K562 (cell line): ENCODE measurements at regions not wholly inside any gene's neighbourhood (a gene's known extent, or its start where the extent isn't known, plus 50 kb on each side); places are given as distances from the start of the nearest gene placed in this dataset.

ENCODE experiments used
- GATA2 ChIP-seq: sonication (generic); formaldehyde crosslinking; IDR thresholded peaks from 2 replicates; pipeline ENCODE4 v1.4.0; 2020; ENCODE audit warnings: mild to moderate bottlenecking, missing genetic modification reagents
- NRF1 ChIP-seq, 2 experiments: fragments of 450-650 bp; IDR thresholded peaks in 1 of 2; conservative IDR thresholded peaks in 1 of 2; 2 replicates each; pipeline ENCODE4 v1.6.1; 2014; ENCODE audit warnings: mild to moderate bottlenecking in 2 of 2
- POLR2AphosphoS5 ChIP-seq: IDR thresholded peaks from 2 replicates; pipeline ENCODE4 v1.6.1; 2011; ENCODE audit warnings: mild to moderate bottlenecking, low read depth, low read length, moderate library complexity; ENCODE audit not compliant: control insufficient read depth, insufficient read depth
- RBM34 ChIP-seq: fragments of 200-400 bp; formaldehyde crosslinking; IDR thresholded peaks from 2 replicates; pipeline ENCODE4 v1.6.1; 2018; ENCODE audit warnings: low read length, borderline replicate concordance; ENCODE audit not compliant: insufficient read depth
- SIRT6 ChIP-seq: IDR thresholded peaks from one replicate; pipeline ENCODE4 v1.6.1; 2012; ENCODE audit warnings: low read depth, mild to moderate bottlenecking, control low read depth, inconsistent platforms, low read length, moderate library complexity
- TGIF2 ChIP-seq: sonication (generic); formaldehyde crosslinking; IDR thresholded peaks from 2 replicates; pipeline ENCODE4 v1.8.1; 2022; ENCODE audit warnings: mild to moderate bottlenecking, missing genetic modification reagents, moderate library complexity
- ZNF644 ChIP-seq: fragments of 200-800 bp; sonication (Bioruptor generic); IDR thresholded peaks from 2 replicates; pipeline ENCODE4 v1.6.1; 2016; ENCODE audit warnings: low read depth, missing genetic modification characterization, missing compliant biosample characterization
- TF ChIP-seq, protein P1 (sequence below): fragments of 250-450 bp; sonication (Bioruptor Pico); IDR thresholded peaks from 2 replicates; pipeline ENCODE4 v1.5.0; 2021
- TF ChIP-seq, protein P2 (sequence below), 2 experiments: fragments of 450-650 bp; formaldehyde crosslinking in 1 of 2; IDR thresholded peaks; 2 replicates each; pipeline versions ENCODE4 v1.4.0 to v1.6.1; 2014 to 2020; ENCODE audit warnings: mild to moderate bottlenecking in 2 of 2, borderline replicate concordance in 1 of 2, low read depth in 1 of 2

DNA sequence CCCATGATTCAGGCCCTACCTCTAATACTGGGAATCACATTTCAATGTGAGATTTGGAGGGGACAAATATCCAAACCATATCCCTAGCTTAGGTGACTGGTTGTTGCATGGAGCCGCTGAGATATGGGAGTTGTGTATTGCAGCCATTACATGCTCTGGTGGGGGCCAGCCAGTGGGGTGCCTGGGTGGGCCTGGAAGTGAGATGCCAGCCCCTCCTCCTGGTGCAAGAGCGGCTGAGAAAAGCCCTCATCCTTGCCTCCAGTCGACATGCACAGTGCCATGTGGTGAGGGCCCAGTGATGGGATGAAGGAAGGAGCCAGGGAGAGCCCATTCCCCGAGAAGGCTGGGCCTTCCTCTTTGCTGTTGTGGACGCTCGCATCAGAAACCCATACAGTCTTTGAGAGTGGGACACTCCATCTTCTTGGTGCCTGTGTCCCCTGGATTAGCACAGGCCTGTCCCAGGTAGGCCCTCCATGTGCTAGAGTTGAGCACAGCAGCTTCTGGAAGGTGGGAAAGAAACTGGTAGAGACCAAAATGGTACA lies 1043.0 kb downstream of the TBC1D22A start:
- TF ChIP-seq POLR2AphosphoS5 (no peak), SIRT6 (no peak), GATA2 (CRISPR knock-in tag) (no peak), ZNF644 (no peak), RBM34 (no peak), TGIF2 (CRISPR knock-in tag) (no peak), NRF1 (conservative IDR thresholded peaks at IDR 0.05 in 1 of 2, IDR thresholded peaks at IDR 0.05 in 1 of 2) (no peak)
- TF ChIP-seq, protein P1, sequence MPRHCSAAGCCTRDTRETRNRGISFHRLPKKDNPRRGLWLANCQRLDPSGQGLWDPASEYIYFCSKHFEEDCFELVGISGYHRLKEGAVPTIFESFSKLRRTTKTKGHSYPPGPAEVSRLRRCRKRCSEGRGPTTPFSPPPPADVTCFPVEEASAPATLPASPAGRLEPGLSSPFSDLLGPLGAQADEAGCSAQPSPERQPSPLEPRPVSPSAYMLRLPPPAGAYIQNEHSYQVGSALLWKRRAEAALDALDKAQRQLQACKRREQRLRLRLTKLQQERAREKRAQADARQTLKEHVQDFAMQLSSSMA, result no peak
- TF ChIP-seq, protein P2, sequence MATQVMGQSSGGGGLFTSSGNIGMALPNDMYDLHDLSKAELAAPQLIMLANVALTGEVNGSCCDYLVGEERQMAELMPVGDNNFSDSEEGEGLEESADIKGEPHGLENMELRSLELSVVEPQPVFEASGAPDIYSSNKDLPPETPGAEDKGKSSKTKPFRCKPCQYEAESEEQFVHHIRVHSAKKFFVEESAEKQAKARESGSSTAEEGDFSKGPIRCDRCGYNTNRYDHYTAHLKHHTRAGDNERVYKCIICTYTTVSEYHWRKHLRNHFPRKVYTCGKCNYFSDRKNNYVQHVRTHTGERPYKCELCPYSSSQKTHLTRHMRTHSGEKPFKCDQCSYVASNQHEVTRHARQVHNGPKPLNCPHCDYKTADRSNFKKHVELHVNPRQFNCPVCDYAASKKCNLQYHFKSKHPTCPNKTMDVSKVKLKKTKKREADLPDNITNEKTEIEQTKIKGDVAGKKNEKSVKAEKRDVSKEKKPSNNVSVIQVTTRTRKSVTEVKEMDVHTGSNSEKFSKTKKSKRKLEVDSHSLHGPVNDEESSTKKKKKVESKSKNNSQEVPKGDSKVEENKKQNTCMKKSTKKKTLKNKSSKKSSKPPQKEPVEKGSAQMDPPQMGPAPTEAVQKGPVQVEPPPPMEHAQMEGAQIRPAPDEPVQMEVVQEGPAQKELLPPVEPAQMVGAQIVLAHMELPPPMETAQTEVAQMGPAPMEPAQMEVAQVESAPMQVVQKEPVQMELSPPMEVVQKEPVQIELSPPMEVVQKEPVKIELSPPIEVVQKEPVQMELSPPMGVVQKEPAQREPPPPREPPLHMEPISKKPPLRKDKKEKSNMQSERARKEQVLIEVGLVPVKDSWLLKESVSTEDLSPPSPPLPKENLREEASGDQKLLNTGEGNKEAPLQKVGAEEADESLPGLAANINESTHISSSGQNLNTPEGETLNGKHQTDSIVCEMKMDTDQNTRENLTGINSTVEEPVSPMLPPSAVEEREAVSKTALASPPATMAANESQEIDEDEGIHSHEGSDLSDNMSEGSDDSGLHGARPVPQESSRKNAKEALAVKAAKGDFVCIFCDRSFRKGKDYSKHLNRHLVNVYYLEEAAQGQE (IDR thresholded peaks at IDR 0.05; ENCODE audit: borderline replicate concordance), result no peak
- TF ChIP-seq, protein P2 (CRISPR knock-in tag; IDR thresholded peaks at IDR 0.05; ENCODE audit: low read depth), result no peak
